ENCODE measurements at regions not wholly inside any gene's neighbourhood (a gene's known extent, or its start where the extent isn't known, plus 50 kb on each side); places are given as distances from the start of the nearest gene placed in this dataset.

GRCh38 chr5:72565513-72566289 lies 58.5 kb upstream of the ZNF366 start:
- intact Hi-C loops (cut with DNase I; ENCODE audit: low total_unique reads) = no loop called here
- WGBS, 2 donors = 92 to 95% methylated on average over 8 of the region's 8 CpGs
- no peak for DNase-seq (ENCODE audit: low spot score in 2 of 2)
- no peak overlapping the region for H3K4me3 ChIP-seq (ENCODE audit: low read depth, poor library complexity, severe bottlenecking)
- TF ChIP-seq CTCF (IDR thresholded peaks at IDR 0.05) (no peak), POLR2A (IDR thresholded peaks at IDR 0.05) (no peak)

GRCh38 chr5:72562717-72563116 lies 55.5 kb upstream of the ZNF366 start:
- DNase-seq (ENCODE audit: low spot score in 2 of 2) = no peak
- TF ChIP-seq POLR2A (IDR thresholded peaks at IDR 0.05) (no peak), CTCF (IDR thresholded peaks at IDR 0.05) (no peak)
- 92 to 94% methylated on average over 2 of the region's 2 CpGs for WGBS, 2 donors
- intact Hi-C loops (cut with DNase I; ENCODE audit: low total_unique reads) = no loop called here
- H3K4me3 ChIP-seq (ENCODE audit: low read depth, poor library complexity, severe bottlenecking) = no peak overlapping the region

GRCh38 chr5:72561148-72561972 lies 54.1 kb upstream of the ZNF366 start:
- no peak for TF ChIP-seq CTCF (IDR thresholded peaks at IDR 0.05)
- TF ChIP-seq POLR2A (IDR thresholded peaks at IDR 0.05) = no peak
- DNase-seq (ENCODE audit: low spot score in 2 of 2) = no peak
- no peak overlapping the region for H3K4me3 ChIP-seq (ENCODE audit: low read depth, poor library complexity, severe bottlenecking)
- intact Hi-C loops (cut with DNase I; ENCODE audit: low total_unique reads) = no loop called here
- WGBS, 2 donors = 78 to 84% methylated on average over 5 of the region's 5 CpGs

GRCh38 chr5:72559866-72560766 lies 52.9 kb upstream of the ZNF366 start:
- no peak for TF ChIP-seq POLR2A (IDR thresholded peaks at IDR 0.05)
- TF ChIP-seq CTCF (IDR thresholded peaks at IDR 0.05) = no peak
- WGBS, 2 donors = 81 to 85% methylated on average over 5 of the region's 5 CpGs
- H3K4me3 ChIP-seq (ENCODE audit: low read depth, poor library complexity, severe bottlenecking) = no peak overlapping the region
- no peak for DNase-seq (ENCODE audit: low spot score in 2 of 2)
- intact Hi-C loops (cut with DNase I; ENCODE audit: low total_unique reads) = no loop called here

- intact Hi-C loops (cut with DNase I; ENCODE audit: low total_unique reads) = no loop called here
- no peak for DNase-seq (ENCODE audit: low spot score in 2 of 2)
- WGBS, 2 donors = 57 to 67% methylated on average over 2 of the region's 2 CpGs
- no peak overlapping the region for H3K4me3 ChIP-seq (ENCODE audit: low read depth, poor library complexity, severe bottlenecking)
- TF ChIP-seq CTCF (IDR thresholded peaks at IDR 0.05) = no peak
- no peak for TF ChIP-seq POLR2A (IDR thresholded peaks at IDR 0.05)
Observed at GRCh38 chr5:72558383-72558782, 51.2 kb upstream of the ZNF366 start.

Measured in lower leg skin (tissue), 4 donors.